ENCODE measurements at regions not wholly inside any gene's neighbourhood (a gene's known extent, or its start where the extent isn't known, plus 50 kb on each side); places are given as distances from the start of the nearest gene placed in this dataset.

GRCh38 chrX:39725114-39725513 lies 372.6 kb downstream of the BCOR start:
- no peak for TF ChIP-seq CTCF (IDR thresholded peaks at IDR 0.05 in 2 of 3, conservative IDR thresholded peaks at IDR 0.05 in 1 of 3; ENCODE audit: borderline replicate concordance in 1 of 3, insufficient read depth in 1 of 3, low read depth in 2 of 3, low read length in 2 of 3)
- TF ChIP-seq REST (IDR thresholded peaks at IDR 0.05; ENCODE audit: low read depth): no peak
- TF ChIP-seq POLR2A (IDR thresholded peaks at IDR 0.05; ENCODE audit: borderline replicate concordance, extremely low read depth, insufficient read depth, insufficient read length): no peak

All from HCT116 (cell line).